HepG2 (cell line): ENCODE measurements at regions not wholly inside any gene's neighbourhood (a gene's known extent, or its start where the extent isn't known, plus 50 kb on each side); places are given as distances from the start of the nearest gene placed in this dataset.

ENCODE experiments used
- ATAC-seq: fragments of 200-7000 bp; cut with Tn5 transposase; 3 replicates; pipeline ENCODE4 v1.9.1; 2020; ENCODE audit warnings: mild to moderate bottlenecking, moderate library complexity
- BruUV-seq: library from RNA; stranded (reverse); fragments of 400-500 nt; replicated peaks from 2 replicates; lab custom pipeline; 2021; lab: Mats Ljungman, UMichigan
- CTCF ChIA-PET: fragments of 300-600 bp; formaldehyde crosslinking; extraction: SDS; loops from one replicate; lab custom pipeline; 2021; ENCODE audit warnings: low total read pairs, inconsistent platforms, low intra/inter-chr PET ratio; lab: Yijun Ruan, JAX
- POLR2A ChIA-PET: fragments of 350-600 bp; sonication (Branson Sonifier 250); formaldehyde crosslinking; loops from one replicate; lab custom pipeline; 2020; ENCODE audit warnings: antibody characterized with exemption, inconsistent platforms; lab: Yijun Ruan, JAX
- DNase-seq: peaks from one replicate; pipeline ENCODE4 v3.0.0-alpha.2; 2015; ENCODE audit warnings: low spot score
- FAIRE-seq: peaks from 3 replicates; lab custom pipeline; 2011; peaks lifted over from hg19 to GRCh38; lab: Jason Lieb, UNC
- H2AFZ ChIP-seq: one replicate; pipeline ENCODE4 v1.6.1; 2011; ENCODE audit warnings: low read length, inconsistent platforms
- H3K27ac ChIP-seq: fragments of 300-600 bp; 3 replicates; pipeline ENCODE4 v1.8.0; 2011; ENCODE audit warnings: mixed run types, mild to moderate bottlenecking, mixed read lengths, low read length, inconsistent platforms; ENCODE audit not compliant: insufficient read depth; ENCODE audit errors: extremely low read length
- H3K27me3 ChIP-seq, 2 experiments: fragments of 200-600 bp in 1 of 2; 2 replicates in 1 of 2; 3 replicates in 1 of 2; pipeline versions ENCODE4 v1.6.0 to v1.8.0; 2011; ENCODE audit warnings: low read length in 2 of 2, mild to moderate bottlenecking in 2 of 2, moderate library complexity in 2 of 2, inconsistent platforms in 1 of 2; ENCODE audit not compliant: insufficient read depth in 2 of 2, control insufficient read depth in 1 of 2
- H3K36me3 ChIP-seq, 2 experiments: fragments of 200-600 bp in 1 of 2; replicated peaks in 1 of 2; 2 replicates in 1 of 2; 3 replicates in 1 of 2; pipeline versions ENCODE4 v1.5.1 to v1.8.0; 2011; ENCODE audit warnings: low read length in 2 of 2, inconsistent platforms in 1 of 2; ENCODE audit not compliant: insufficient read depth in 2 of 2, control insufficient read depth in 1 of 2
- H3K4me1 ChIP-seq: 2 replicates; pipeline ENCODE4 v1.5.1; 2012; ENCODE audit warnings: low read length, inconsistent platforms; ENCODE audit not compliant: insufficient read depth
- H3K4me2 ChIP-seq: 2 replicates; pipeline ENCODE4 v1.6.0; 2011; ENCODE audit warnings: low read depth, low read length, inconsistent platforms
- H3K4me3 ChIP-seq, 3 experiments: fragments of 200-600 bp in 1 of 3; sonication (generic), shearing (Covaris generic) in 1 of 3; replicated peaks in 1 of 3; 2 replicates each; pipeline ENCODE4 v1.5.1; 2011 to 2016; ENCODE audit warnings: low read length in 3 of 3, inconsistent platforms in 2 of 3, low read depth in 2 of 3, mild to moderate bottlenecking in 2 of 3, control low read depth in 1 of 3, mixed read lengths in 1 of 3; ENCODE audit not compliant: insufficient read depth in 1 of 3
- H3K79me2 ChIP-seq: one replicate; pipeline ENCODE4 v1.6.1; 2011; ENCODE audit warnings: low read length, inconsistent platforms; ENCODE audit not compliant: insufficient read depth
- H3K9ac ChIP-seq: 2 replicates; pipeline ENCODE4 v1.6.0; 2011; ENCODE audit warnings: mild to moderate bottlenecking, low read depth, low read length, inconsistent platforms; ENCODE audit not compliant: insufficient read depth
- H3K9me3 ChIP-seq: 2 replicates; pipeline ENCODE4 v1.5.1; 2012; ENCODE audit warnings: mild to moderate bottlenecking, low read length
- H4K20me1 ChIP-seq: 2 replicates; pipeline ENCODE4 v1.6.0; 2011; ENCODE audit warnings: inconsistent platforms, mild to moderate bottlenecking, low read length, moderate library complexity; ENCODE audit not compliant: insufficient read depth
- PCBP2 ChIP-seq: fragments of 200-400 bp; formaldehyde crosslinking; optimal IDR thresholded peaks from 2 replicates; pipeline ENCODE3; 2018; ENCODE audit warnings: low read length, low read depth; ENCODE audit not compliant: poor library complexity, severe bottlenecking
- PHF5A ChIP-seq: IDR thresholded peaks from one replicate; pipeline ENCODE4 v1.6.1; 2018; ENCODE audit warnings: low read depth, missing genetic modification reagents; ENCODE audit not compliant: unreplicated experiment
- ZHX2 ChIP-seq, 2 experiments: sonication (generic) in 1 of 2; formaldehyde crosslinking in 1 of 2; IDR thresholded peaks; 2 replicates each; pipeline versions ENCODE4 v1.6.1 to v1.9.0; 2014 to 2022; ENCODE audit warnings: antibody characterized with exemption in 1 of 2, borderline replicate concordance in 1 of 2, inconsistent platforms in 1 of 2, low read depth in 1 of 2, missing genetic modification reagents in 1 of 2
- ZNF263 ChIP-seq: sonication (generic); formaldehyde crosslinking; IDR thresholded peaks from 2 replicates; pipeline ENCODE4 v1.4.0; 2020; ENCODE audit warnings: missing genetic modification reagents
- WGBS: methylation state at CpG from one replicate; pipeline ENCODE4 v1.1.6; 2017; ENCODE audit warnings: low lambda C conversion rate; 5-methylcytosine and 5-hydroxymethylcytosine counted together
- in situ Hi-C: cut with HindIII; loops from 2 replicates; pipeline ENCODE4 v1.10.0; 2017; ENCODE audit warnings: low pct_unique_long_range_greater_than_20kb; ENCODE audit not compliant: extremely low pct_ligation_motif_present
- intact Hi-C: fragments of 100-400 bp; cut with micrococcal nuclease; formaldehyde crosslinking; loops from one replicate; pipeline ENCODE4 v1.10.0; 2022; ENCODE audit not compliant: unreplicated experiment

- Histone ChIP-seq H3K36me3 (no peaks in the 10 kb centered on the region), H4K20me1 (no peaks in the 10 kb centered on the region), H3K4me2 (no peak overlapping the region), H3K4me1 (no peaks in the 10 kb centered on the region), H3K9ac (no peak overlapping the region), H2AFZ (no peak overlapping the region), H3K27me3 (no peaks in the 10 kb centered on the region; a peak in 1 of 5 replicates), H3K4me3 (no peak overlapping the region), H3K9me3 (no peaks in the 10 kb centered on the region), H3K79me2 (no peaks in the 10 kb centered on the region), H3K27ac (no peak overlapping the region)
- CTCF ChIA-PET = no interaction called here
- BruUV-seq = no TSS peak
- intact Hi-C loops = no loop called here
- WGBS = 0% methylated on average over 1 of the region's 1 CpG
- ATAC-seq (no peak), DNase-seq (no peak), FAIRE-seq (no peak)
- TF ChIP-seq PCBP2 = no peak
- no peak for TF ChIP-seq ZNF263 (CRISPR knock-in tag)
- no peak for TF ChIP-seq ZHX2 (IDR thresholded peaks at IDR 0.05; ENCODE audit: low read depth)
- TF ChIP-seq ZHX2 (CRISPR knock-in tag; IDR thresholded peaks at IDR 0.05; ENCODE audit: borderline replicate concordance) = no peak
- no peak for TF ChIP-seq PHF5A (CRISPR knock-in tag)
- in situ Hi-C loops = no loop called here
- POLR2A ChIA-PET = no interaction called here
Observed at GRCh38 chr4:136818811-136819330, 713.4 kb downstream of the PCDH18 start.
